HepG2 (cell line): ENCODE measurements at regions not wholly inside any gene's neighbourhood (a gene's known extent, or its start where the extent isn't known, plus 50 kb on each side); places are given as distances from the start of the nearest gene placed in this dataset.

Experiments used
- ATF6 ChIP-seq: sonication (generic); formaldehyde crosslinking; conservative IDR thresholded peaks from 2 replicates; pipeline ENCODE4 v1.4.0; 2020; ENCODE audit warnings: missing genetic modification reagents
- ATM ChIP-seq: fragments of 450-650 bp; IDR thresholded peaks from 2 replicates; pipeline ENCODE4 v1.7.1; 2017; ENCODE audit warnings: mild to moderate bottlenecking, borderline replicate concordance
- CBX2 ChIP-seq, 2 experiments: fragments of 200-600 bp in 1 of 2; sonication (generic); formaldehyde crosslinking in 1 of 2; IDR thresholded peaks; 2 replicates each; pipeline versions ENCODE4 v1.7.0 to v1.8.1; 2018 to 2022; ENCODE audit warnings: low read depth in 2 of 2, low read length in 1 of 2, mild to moderate bottlenecking in 1 of 2, missing genetic modification reagents in 1 of 2
- MAX ChIP-seq: IDR thresholded peaks from 2 replicates; pipeline ENCODE4 v1.6.1; 2012; ENCODE audit warnings: inconsistent platforms
- NBN ChIP-seq: fragments of 450-650 bp; conservative IDR thresholded peaks from 2 replicates; pipeline ENCODE4 v1.6.1; 2017
- REST ChIP-seq, 2 experiments: IDR thresholded peaks; 2 replicates each; pipeline ENCODE4 v1.6.1; 2011 to 2012; ENCODE audit warnings: low read length in 2 of 2, borderline replicate concordance in 1 of 2, low read depth in 1 of 2, mild to moderate bottlenecking in 1 of 2, moderate library complexity in 1 of 2
- TRIM22 ChIP-seq: fragments of 450-650 bp; IDR thresholded peaks from 2 replicates; pipeline ENCODE4 v1.6.1; 2017
- ZNF276 ChIP-seq: sonication (generic); formaldehyde crosslinking; IDR thresholded peaks from 2 replicates; pipeline ENCODE4 v1.4.0; 2020; ENCODE audit warnings: mild to moderate bottlenecking, low read depth, missing genetic modification reagents
- ZNF704 ChIP-seq: sonication (generic); formaldehyde crosslinking; IDR thresholded peaks from 2 replicates; pipeline ENCODE4 v1.8.1; 2023; ENCODE audit warnings: mild to moderate bottlenecking, inconsistent platforms, moderate library complexity, missing genetic modification reagents, borderline replicate concordance

- TF ChIP-seq ZNF704 (CRISPR knock-in tag) = no peak
- TF ChIP-seq ATM = no peak
- TF ChIP-seq ZNF276 (CRISPR knock-in tag) = no peak
- TF ChIP-seq REST (IDR thresholded peaks at IDR 0.05; ENCODE audit: borderline replicate concordance in 1 of 2, low read depth in 1 of 2, low read length in 2 of 2) = no peak
- TF ChIP-seq TRIM22 = no peak
- TF ChIP-seq CBX2 (IDR thresholded peaks at IDR 0.05; ENCODE audit: low read depth, low read length) = no peak
- no peak for TF ChIP-seq CBX2 (CRISPR knock-in tag; IDR thresholded peaks at IDR 0.05; ENCODE audit: low read depth)
- TF ChIP-seq ATF6 = no peak
- no peak for TF ChIP-seq NBN
- no peak for TF ChIP-seq MAX
These were observed 52.7 kb upstream of the INPP5A start (continued) for GRCh38 chr10:132484922-132485321.
